A549 (cell line): ENCODE measurements at regions not wholly inside any gene's neighbourhood (a gene's known extent, or its start where the extent isn't known, plus 50 kb on each side); places are given as distances from the start of the nearest gene placed in this dataset.

Source experiments
- BCL3 ChIP-seq: fragments of >200 bp; sonication (Bioruptor Twin); formaldehyde crosslinking; IDR thresholded peaks from 3 replicates; pipeline ENCODE4 v1.6.1; 2016
- CTCF ChIP-seq: fragments of >200 bp; sonication (Bioruptor Twin); formaldehyde crosslinking; IDR thresholded peaks from 3 replicates; pipeline ENCODE4 v1.5.1; 2016
- MYC ChIP-seq: IDR thresholded peaks from 2 replicates; pipeline ENCODE4 v1.6.1; 2012; ENCODE audit warnings: mild to moderate bottlenecking, inconsistent platforms, low read length, improper control_type of control experiment, borderline replicate concordance
- PBX3 ChIP-seq: IDR thresholded peaks from 2 replicates; pipeline ENCODE4 v1.6.1; 2012
- POLR2AphosphoS2 ChIP-seq: conservative IDR thresholded peaks from 2 replicates; pipeline ENCODE4 v1.6.1; 2012; ENCODE audit warnings: low read length, improper control_type of control experiment, inconsistent platforms
- SMC3 ChIP-seq: fragments of >200 bp; sonication (Bioruptor Twin); formaldehyde crosslinking; IDR thresholded peaks from 3 replicates; pipeline ENCODE4 v1.6.1; 2018; ENCODE audit warnings: inconsistent platforms
- SREBF2 ChIP-seq: fragments of 450-650 bp; IDR thresholded peaks from 2 replicates; pipeline ENCODE4 v1.6.1; 2014; ENCODE audit warnings: mild to moderate bottlenecking, moderate library complexity

- TF ChIP-seq PBX3: no peak
- no peak for TF ChIP-seq SREBF2
- TF ChIP-seq MYC: no peak
- TF ChIP-seq SMC3: no peak
- TF ChIP-seq CTCF: no peak
- no peak for TF ChIP-seq POLR2AphosphoS2
- no peak for TF ChIP-seq BCL3
These were observed 208.5 kb upstream of the PROX1 start for GRCh38 chr1:213779228-213779627.
